Neural progenitor cell (in vitro differentiated cells): ENCODE measurements at regions not wholly inside any gene's neighbourhood (a gene's known extent, or its start where the extent isn't known, plus 50 kb on each side); places are given as distances from the start of the nearest gene placed in this dataset.

Source experiments
- DNase-seq: peaks from one replicate; pipeline ENCODE4 v3.0.0-alpha.2; 2016; ENCODE audit warnings: low spot score
- H2AFZ ChIP-seq: fragments of 200-600 bp; sonication (generic); replicated peaks from 2 replicates; pipeline ENCODE4 v1.6.1; 2016; ENCODE audit warnings: antibody characterized with exemption
- H3F3A ChIP-seq: fragments of 200-600 bp; sonication (generic); 2 replicates; pipeline ENCODE4 v1.6.1; 2016; ENCODE audit warnings: antibody characterized with exemption, low read depth
- H3K27ac ChIP-seq: fragments of 200-600 bp; sonication (generic); 2 replicates; pipeline ENCODE4 v1.5.1; 2016; ENCODE audit warnings: mild to moderate bottlenecking
- H3K27me3 ChIP-seq: fragments of 200-600 bp; sonication (generic); 2 replicates; pipeline ENCODE4 v1.6.1; 2016; ENCODE audit warnings: mild to moderate bottlenecking, moderate library complexity
- H3K36me3 ChIP-seq: fragments of 200-600 bp; sonication (generic); 2 replicates; pipeline ENCODE4 v1.5.1; 2016
- H3K4me1 ChIP-seq: fragments of 200-600 bp; sonication (generic); 2 replicates; pipeline ENCODE4 v1.6.1; 2016; ENCODE audit warnings: mixed run types
- H3K4me2 ChIP-seq: fragments of 200-600 bp; sonication (generic); 2 replicates; pipeline ENCODE4 v1.6.1; 2016
- H3K4me3 ChIP-seq: fragments of 200-600 bp; sonication (generic); 2 replicates; pipeline ENCODE4 v1.5.1; 2016
- H3K79me2 ChIP-seq: fragments of 200-600 bp; sonication (generic); 2 replicates; pipeline ENCODE4 v1.6.1; 2016; ENCODE audit warnings: low read depth
- H3K9ac ChIP-seq: fragments of 200-600 bp; sonication (generic); 2 replicates; pipeline ENCODE4 v1.6.1; 2016
- H3K9me3 ChIP-seq: fragments of 200-600 bp; sonication (generic); 2 replicates; pipeline ENCODE4 v1.5.1; 2016; ENCODE audit warnings: low read depth
- H4K20me1 ChIP-seq: fragments of 200-600 bp; sonication (generic); 2 replicates; pipeline ENCODE4 v1.6.1; 2016; ENCODE audit warnings: low read depth
- H3K27ac Mint-ChIP-seq: 3 replicates; pipeline ENCODE4 v1.8.0; 2021; ENCODE audit warnings: mixed read lengths
- H3K27me3 Mint-ChIP-seq: 2 replicates; pipeline ENCODE4 v1.8.0; 2022; ENCODE audit warnings: low read depth, mild to moderate bottlenecking, inconsistent platforms, moderate library complexity, mixed read lengths; ENCODE audit not compliant: insufficient read depth
- H3K36me3 Mint-ChIP-seq: 3 replicates; pipeline ENCODE4 v1.8.0; 2021; ENCODE audit warnings: mixed read lengths
- H3K4me1 Mint-ChIP-seq: 3 replicates; pipeline ENCODE4 v1.8.0; 2021; ENCODE audit warnings: mixed read lengths
- H3K4me3 Mint-ChIP-seq: 3 replicates; pipeline ENCODE4 v1.8.0; 2021; ENCODE audit warnings: mild to moderate bottlenecking, moderate library complexity, mixed read lengths
- H3K9me3 Mint-ChIP-seq: 3 replicates; pipeline ENCODE4 v1.8.0; 2020; ENCODE audit warnings: mixed read lengths
- EZH2 ChIP-seq: fragments of 200-600 bp; sonication (generic); IDR thresholded peaks from 2 replicates; pipeline ENCODE4 v1.6.1; 2017; ENCODE audit warnings: antibody characterized with exemption, mild to moderate bottlenecking, moderate library complexity
- EZH2phosphoT487 ChIP-seq: fragments of 200-600 bp; sonication (generic); IDR thresholded peaks from 2 replicates; pipeline ENCODE4 v1.6.1; 2017; ENCODE audit warnings: antibody characterized with exemption
- TF ChIP-seq, protein P1 (sequence below): fragments of 200-600 bp; sonication (generic); IDR thresholded peaks from 2 replicates; pipeline ENCODE4 v1.5.1; 2017; ENCODE audit warnings: antibody characterized with exemption, mild to moderate bottlenecking

GRCh38 chr1:228976316-228976715 lies 241.0 kb downstream of the RHOU start:
- Histone ChIP-seq H3K4me3 (no peak overlapping the region), H3F3A (peaks cover 7% of the 10 kb centered on the region), H3K4me1 (peaks cover 31% of the 10 kb centered on the region), H2AFZ (no peak overlapping the region), H3K27me3 (no peaks in the 10 kb centered on the region), H3K4me2 (no peak overlapping the region), H4K20me1 (no peaks in the 10 kb centered on the region), H3K36me3 (no peaks in the 10 kb centered on the region), H3K79me2 (no peaks in the 10 kb centered on the region), H3K27ac (no peak overlapping the region), H3K9ac (no peak overlapping the region), H3K9me3 (no peaks in the 10 kb centered on the region)
- Mint-ChIP-seq H3K36me3 (no peaks in the 10 kb centered on the region), H3K4me3 (no peak overlapping the region), H3K27ac (no peak overlapping the region), H3K27me3 (no peaks in the 10 kb centered on the region), H3K4me1 (peaks cover 48% of the 10 kb centered on the region), H3K9me3 (no peaks in the 10 kb centered on the region)
- TF ChIP-seq, protein P1, sequence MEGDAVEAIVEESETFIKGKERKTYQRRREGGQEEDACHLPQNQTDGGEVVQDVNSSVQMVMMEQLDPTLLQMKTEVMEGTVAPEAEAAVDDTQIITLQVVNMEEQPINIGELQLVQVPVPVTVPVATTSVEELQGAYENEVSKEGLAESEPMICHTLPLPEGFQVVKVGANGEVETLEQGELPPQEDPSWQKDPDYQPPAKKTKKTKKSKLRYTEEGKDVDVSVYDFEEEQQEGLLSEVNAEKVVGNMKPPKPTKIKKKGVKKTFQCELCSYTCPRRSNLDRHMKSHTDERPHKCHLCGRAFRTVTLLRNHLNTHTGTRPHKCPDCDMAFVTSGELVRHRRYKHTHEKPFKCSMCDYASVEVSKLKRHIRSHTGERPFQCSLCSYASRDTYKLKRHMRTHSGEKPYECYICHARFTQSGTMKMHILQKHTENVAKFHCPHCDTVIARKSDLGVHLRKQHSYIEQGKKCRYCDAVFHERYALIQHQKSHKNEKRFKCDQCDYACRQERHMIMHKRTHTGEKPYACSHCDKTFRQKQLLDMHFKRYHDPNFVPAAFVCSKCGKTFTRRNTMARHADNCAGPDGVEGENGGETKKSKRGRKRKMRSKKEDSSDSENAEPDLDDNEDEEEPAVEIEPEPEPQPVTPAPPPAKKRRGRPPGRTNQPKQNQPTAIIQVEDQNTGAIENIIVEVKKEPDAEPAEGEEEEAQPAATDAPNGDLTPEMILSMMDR, result no peak
- TF ChIP-seq EZH2phosphoT487 (no peak), EZH2 (no peak)
- no peak for DNase-seq

GRCh38 chr1:228977307-228977706 lies 242.0 kb downstream of the RHOU start:
- H3K4me1 Mint-ChIP-seq, result peaks cover 48% of the 10 kb centered on the region
- no peaks in the 10 kb centered on the region for H4K20me1 ChIP-seq
- H3K27me3 ChIP-seq, result no peaks in the 10 kb centered on the region
- no peaks in the 10 kb centered on the region for H3K9me3 ChIP-seq
- H3K9ac ChIP-seq, result no peak overlapping the region
- no peaks in the 10 kb centered on the region for H3K9me3 Mint-ChIP-seq
- H3K4me2 ChIP-seq, result no peak overlapping the region
- H2AFZ ChIP-seq, result peak overlapping the region; percentile 34
- H3K4me1 ChIP-seq, result peaks cover 31% of the 10 kb centered on the region
- H3K36me3 ChIP-seq, result no peaks in the 10 kb centered on the region
- H3K27ac Mint-ChIP-seq, result no peak overlapping the region
- no peak overlapping the region for H3K4me3 ChIP-seq
- no peak for DNase-seq
- peaks cover 7% of the 10 kb centered on the region for H3F3A ChIP-seq
- H3K79me2 ChIP-seq, result no peaks in the 10 kb centered on the region
- H3K27me3 Mint-ChIP-seq, result peaks cover 2% of the 10 kb centered on the region
- H3K4me3 Mint-ChIP-seq, result no peak overlapping the region
- no peaks in the 10 kb centered on the region for H3K36me3 Mint-ChIP-seq
- H3K27ac ChIP-seq, result no peak overlapping the region
- no peak for TF ChIP-seq EZH2phosphoT487
- TF ChIP-seq, protein P1, result no peak
- no peak for TF ChIP-seq EZH2

DNA sequence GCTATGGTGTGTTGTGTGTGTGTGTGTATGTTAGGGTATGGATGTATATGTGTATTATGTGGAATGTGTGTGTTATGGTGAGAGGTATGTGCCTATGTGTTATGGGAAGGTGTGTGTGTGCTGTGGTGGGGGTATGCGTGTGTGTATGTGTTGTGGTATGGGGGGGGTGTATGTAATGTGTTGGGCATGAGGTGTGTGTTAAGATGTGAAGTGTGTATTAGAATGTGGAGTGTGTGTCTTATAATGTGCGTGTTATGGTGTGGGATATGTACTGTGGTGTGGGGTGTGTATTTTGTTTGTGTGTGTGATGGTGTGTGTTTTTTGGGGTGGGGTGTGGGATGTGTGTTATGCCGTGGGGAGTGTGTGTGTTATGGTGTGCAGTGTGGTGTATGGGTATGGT lies 242.5 kb downstream of the RHOU start:
- H2AFZ ChIP-seq, result no peak overlapping the region
- H4K20me1 ChIP-seq, result no peaks in the 10 kb centered on the region
- no peaks in the 10 kb centered on the region for H3K79me2 ChIP-seq
- no peak overlapping the region for H3K4me2 ChIP-seq
- no peak overlapping the region for H3K4me3 ChIP-seq
- H3K9me3 Mint-ChIP-seq, result no peaks in the 10 kb centered on the region
- no peak for DNase-seq
- no peak overlapping the region for H3K4me3 Mint-ChIP-seq
- H3K27ac Mint-ChIP-seq, result no peak overlapping the region
- no peak overlapping the region for H3K9ac ChIP-seq
- H3K36me3 ChIP-seq, result no peaks in the 10 kb centered on the region
- no peaks in the 10 kb centered on the region for H3K36me3 Mint-ChIP-seq
- peaks cover 49% of the 10 kb centered on the region for H3K4me1 Mint-ChIP-seq
- H3K27ac ChIP-seq, result no peak overlapping the region
- H3F3A ChIP-seq, result peaks cover 7% of the 10 kb centered on the region
- peaks cover 2% of the 10 kb centered on the region for H3K27me3 Mint-ChIP-seq
- H3K27me3 ChIP-seq, result no peaks in the 10 kb centered on the region
- TF ChIP-seq, protein P1, result no peak
- no peak for TF ChIP-seq EZH2phosphoT487
- TF ChIP-seq EZH2, result no peak
- no peaks in the 10 kb centered on the region for H3K9me3 ChIP-seq
- H3K4me1 ChIP-seq, result peaks cover 31% of the 10 kb centered on the region
